Mesenchymal stem cell (in vitro differentiated cells and primary cell): ENCODE measurements at regions not wholly inside any gene's neighbourhood (a gene's known extent, or its start where the extent isn't known, plus 50 kb on each side); places are given as distances from the start of the nearest gene placed in this dataset.
"Not testable (repeated sequence)": the region's sequence is repeated elsewhere in the genome, so short reads cannot be mapped to it uniquely, and the experiment has no call there.

ENCODE experiments used
- DNase-seq: peaks from one replicate; pipeline ENCODE4 v3.0.0-alpha.2; 2013
- H2AFZ ChIP-seq: one replicate; pipeline ENCODE4 v1.6.1; 2013; ENCODE audit warnings: low read depth, mild to moderate bottlenecking, control low read depth, inconsistent platforms, low read length, moderate library complexity
- H2AK5ac ChIP-seq: 2 replicates; pipeline ENCODE4 v1.6.1; 2013; ENCODE audit warnings: low read length, moderate library complexity, mild to moderate bottlenecking, inconsistent platforms; ENCODE audit not compliant: severe bottlenecking
- H2BK120ac ChIP-seq: one replicate; pipeline ENCODE4 v1.6.1; 2013; ENCODE audit warnings: low read depth, mild to moderate bottlenecking, inconsistent platforms, low read length, moderate library complexity
- H2BK12ac ChIP-seq, 2 experiments: one replicate each; pipeline ENCODE4 v1.6.1; 2013; ENCODE audit warnings: inconsistent platforms in 2 of 2, low read length in 2 of 2, mild to moderate bottlenecking in 2 of 2, moderate library complexity in 2 of 2, control low read depth in 1 of 2
- H2BK15ac ChIP-seq: one replicate; pipeline ENCODE4 v1.6.1; 2013; ENCODE audit warnings: mild to moderate bottlenecking, low read depth, inconsistent platforms; ENCODE audit not compliant: poor library complexity, severe bottlenecking
- H2BK5ac ChIP-seq: 2 replicates; pipeline ENCODE4 v1.6.1; 2013; ENCODE audit warnings: low read depth, mild to moderate bottlenecking, low read length, control low read depth, inconsistent platforms; ENCODE audit not compliant: poor library complexity, severe bottlenecking
- H3K14ac ChIP-seq, 2 experiments: one replicate each; pipeline ENCODE4 v1.6.1; 2013; ENCODE audit warnings: inconsistent platforms in 2 of 2, low read length in 2 of 2, control low read depth in 1 of 2, mild to moderate bottlenecking in 1 of 2, moderate library complexity in 1 of 2
- H3K18ac ChIP-seq, 2 experiments: one replicate each; pipeline ENCODE4 v1.6.1; 2013; ENCODE audit warnings: inconsistent platforms in 2 of 2, low read length in 2 of 2, control low read depth in 1 of 2, low read depth in 1 of 2, mild to moderate bottlenecking in 1 of 2
- H3K23ac ChIP-seq, 2 experiments: one replicate each; pipeline ENCODE4 v1.6.1; 2013; ENCODE audit warnings: inconsistent platforms in 2 of 2, low read length in 2 of 2, mild to moderate bottlenecking in 2 of 2, moderate library complexity in 2 of 2, control low read depth in 1 of 2
- H3K27ac ChIP-seq: 2 replicates; pipeline ENCODE4 v1.5.1; 2013; ENCODE audit warnings: mild to moderate bottlenecking, moderate library complexity, low read length, control low read depth, inconsistent platforms; ENCODE audit not compliant: poor library complexity, severe bottlenecking
- H3K27me3 ChIP-seq, 2 experiments: 2 replicates each; pipeline versions ENCODE4 v1.6.1 to v1.7.0; 2013; ENCODE audit warnings: low read length in 2 of 2, mild to moderate bottlenecking in 2 of 2, moderate library complexity in 2 of 2, control low read depth in 1 of 2, inconsistent platforms in 1 of 2; ENCODE audit not compliant: control insufficient read depth in 1 of 2, insufficient read depth in 1 of 2
- H3K36me3 ChIP-seq, 2 experiments: 2 replicates each; pipeline versions ENCODE4 v1.6.1 to v1.7.0; 2013; ENCODE audit warnings: low read length in 2 of 2, control low read depth in 1 of 2, inconsistent platforms in 1 of 2, low read depth in 1 of 2, mild to moderate bottlenecking in 1 of 2; ENCODE audit not compliant: insufficient read depth in 2 of 2, control insufficient read depth in 1 of 2
- H3K4ac ChIP-seq, 2 experiments: one replicate each; pipeline ENCODE4 v1.6.1; 2013; ENCODE audit warnings: inconsistent platforms in 2 of 2, low read length in 2 of 2, mild to moderate bottlenecking in 2 of 2, moderate library complexity in 2 of 2, control low read depth in 1 of 2, low read depth in 1 of 2
- H3K4me1 ChIP-seq: 2 replicates; pipeline ENCODE4 v1.6.1; 2013; ENCODE audit warnings: low read depth, low read length, control low read depth; ENCODE audit not compliant: control insufficient read depth, insufficient read depth
- H3K4me2 ChIP-seq: 2 replicates; pipeline ENCODE4 v1.6.1; 2013; ENCODE audit warnings: low read length, mild to moderate bottlenecking, inconsistent platforms; ENCODE audit not compliant: poor library complexity, severe bottlenecking
- H3K4me3 ChIP-seq, 2 experiments: 2 replicates each; pipeline versions ENCODE4 v1.5.1 to v1.7.0; 2013; ENCODE audit warnings: low read length in 2 of 2, mild to moderate bottlenecking in 2 of 2, control low read depth in 1 of 2, low read depth in 1 of 2; ENCODE audit not compliant: insufficient read depth in 1 of 2
- H3K79me1 ChIP-seq: replicated peaks from 2 replicates; pipeline ENCODE4 v1.6.1; 2013; ENCODE audit warnings: mild to moderate bottlenecking, control low read depth, low read length, inconsistent platforms; ENCODE audit not compliant: poor library complexity, severe bottlenecking
- H3K9ac ChIP-seq: 2 replicates; pipeline ENCODE4 v1.7.0; 2013; ENCODE audit warnings: mild to moderate bottlenecking, low read length, moderate library complexity
- H3K9me3 ChIP-seq: 2 replicates; pipeline ENCODE4 v1.7.0; 2013; ENCODE audit warnings: mild to moderate bottlenecking, low read length; ENCODE audit not compliant: control insufficient read depth
- H4K8ac ChIP-seq: one replicate; pipeline ENCODE4 v1.6.1; 2013; ENCODE audit warnings: inconsistent platforms, mild to moderate bottlenecking, low read length, moderate library complexity
- H4K91ac ChIP-seq: one replicate; pipeline ENCODE4 v1.6.1; 2013; ENCODE audit warnings: mild to moderate bottlenecking, low read length, inconsistent platforms
- WGBS: methylation state at CpG from one replicate; pipeline ENCODE4 v1.1.7; 2013; ENCODE audit warnings: mixed read lengths; 5-methylcytosine and 5-hydroxymethylcytosine counted together

DNA sequence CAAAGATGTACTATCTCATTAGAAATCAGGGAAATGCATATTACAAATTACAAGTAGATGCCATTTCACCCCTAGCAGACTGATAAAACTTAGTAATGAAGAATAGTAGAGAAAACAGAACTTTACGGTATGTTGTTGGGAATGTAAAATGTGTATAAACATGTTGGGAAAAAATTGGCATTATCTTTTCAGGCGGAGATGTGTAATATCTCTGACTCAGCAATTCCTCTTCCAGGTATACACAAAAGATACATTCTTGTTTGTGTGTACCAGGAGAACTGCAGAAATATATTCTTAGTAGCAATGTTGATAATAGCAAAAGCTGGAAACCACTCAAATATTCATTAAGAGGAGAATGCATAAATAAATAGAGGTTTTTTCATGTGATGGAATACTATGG lies 204.5 kb downstream of the LPIN1 start:
- no peak overlapping the region for H2AFZ ChIP-seq
- no peak overlapping the region for H3K4me3 ChIP-seq
- no peak overlapping the region for H3K4ac ChIP-seq
- H3K18ac ChIP-seq, result no peak overlapping the region
- no peaks in the 10 kb centered on the region for H3K27me3 ChIP-seq
- no peak overlapping the region for H3K9ac ChIP-seq
- no peak overlapping the region for H2AK5ac ChIP-seq
- no CpG with 5 or more reads among the region's 2 CpGs for WGBS
- no peak overlapping the region for H4K91ac ChIP-seq
- no peaks in the 10 kb centered on the region for H3K4me1 ChIP-seq
- no peak overlapping the region for H3K27ac ChIP-seq
- H3K79me1 ChIP-seq, result no peaks in the 10 kb centered on the region
- H2BK5ac ChIP-seq, result no peak overlapping the region
- no peak overlapping the region for H3K14ac ChIP-seq
- no peak overlapping the region for H2BK15ac ChIP-seq
- no peak for DNase-seq
- no peaks in the 10 kb centered on the region for H3K9me3 ChIP-seq
- H3K4me2 ChIP-seq, result no peak overlapping the region
- no peak overlapping the region for H2BK120ac ChIP-seq
- H3K23ac ChIP-seq, result no peak overlapping the region
- no peak overlapping the region for H4K8ac ChIP-seq
- no peak overlapping the region for H2BK12ac ChIP-seq
- no peaks in the 10 kb centered on the region for H3K36me3 ChIP-seq

GRCh38 chr2:11951492-11951891 lies 205.1 kb downstream of the LPIN1 start:
- not testable (repeated sequence) for H3K14ac ChIP-seq, H3K4ac ChIP-seq, H2BK12ac ChIP-seq, H2AFZ ChIP-seq, H3K9ac ChIP-seq, H3K4me2 ChIP-seq, H3K4me3 ChIP-seq, H2BK15ac ChIP-seq, H4K8ac ChIP-seq, H3K9me3 ChIP-seq, H3K27me3 ChIP-seq, H2AK5ac ChIP-seq, H3K27ac ChIP-seq, H2BK5ac ChIP-seq, H3K4me1 ChIP-seq, DNase-seq, H3K18ac ChIP-seq, H2BK120ac ChIP-seq, H3K79me1 ChIP-seq, H3K23ac ChIP-seq, H4K91ac ChIP-seq, H3K36me3 ChIP-seq
- WGBS, result 91% methylated on average over 5 of the region's 6 CpGs

GRCh38 chr2:11953258-11953657 lies 206.8 kb downstream of the LPIN1 start:
- Histone ChIP-seq H3K4ac (no peak overlapping the region), H3K23ac (no peak overlapping the region), H3K9ac (no peak overlapping the region), H2AK5ac (no peak overlapping the region), H4K91ac (no peak overlapping the region), H3K18ac (no peak overlapping the region), H2BK15ac (no peak overlapping the region), H2BK5ac (no peak overlapping the region), H3K4me3 (no peak overlapping the region), H3K14ac (no peak overlapping the region), H2BK120ac (no peak overlapping the region), H3K4me2 (no peak overlapping the region), H2BK12ac (no peak overlapping the region), H2AFZ (no peak overlapping the region), H3K27me3 (peaks cover 0 to 9% of the 10 kb centered on the region in 2 experiments), H4K8ac (no peak overlapping the region), H3K9me3 (no peaks in the 10 kb centered on the region), H3K36me3 (no peaks in the 10 kb centered on the region), H3K27ac (no peak overlapping the region), H3K79me1 (no peaks in the 10 kb centered on the region), H3K4me1 (no peaks in the 10 kb centered on the region)
- WGBS, result 96% methylated on average over 3 of the region's 3 CpGs
- DNase-seq, result no peak

DNA sequence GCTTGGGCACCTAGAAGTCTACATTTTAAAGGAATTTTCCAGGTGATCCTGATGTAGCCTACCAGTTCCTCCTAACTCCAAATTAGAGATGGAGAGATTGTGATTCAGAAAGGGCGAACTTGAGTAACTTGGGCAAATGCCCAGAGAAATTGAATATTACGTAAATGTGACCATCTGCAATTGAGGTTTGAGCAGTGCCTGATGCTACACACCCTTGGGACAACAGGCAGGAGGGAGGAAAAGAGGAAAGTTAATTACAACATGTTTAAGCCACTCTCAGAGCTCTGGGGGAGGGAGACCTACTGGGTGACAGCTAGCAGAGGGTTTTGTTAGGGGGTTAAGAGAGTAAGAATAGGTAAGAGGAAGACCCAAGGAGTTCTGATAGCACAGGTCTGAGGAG lies 208.9 kb downstream of the LPIN1 start:
- H3K18ac ChIP-seq, result no peak overlapping the region
- H3K9me3 ChIP-seq, result peaks cover 3% of the 10 kb centered on the region
- H3K4me3 ChIP-seq, result no peak overlapping the region
- H2BK15ac ChIP-seq, result no peak overlapping the region
- no peak overlapping the region for H3K4ac ChIP-seq
- peaks cover 0 to 14% of the 10 kb centered on the region in 2 experiments for H3K27me3 ChIP-seq
- no peak overlapping the region for H3K14ac ChIP-seq
- H3K36me3 ChIP-seq, result no peaks in the 10 kb centered on the region
- 95% methylated on average over 2 of the region's 2 CpGs for WGBS
- no peak overlapping the region for H2BK120ac ChIP-seq
- no peaks in the 10 kb centered on the region for H3K4me1 ChIP-seq
- H2BK12ac ChIP-seq, result no peak overlapping the region
- H4K91ac ChIP-seq, result no peak overlapping the region
- H2AFZ ChIP-seq, result no peak overlapping the region
- H3K79me1 ChIP-seq, result no peaks in the 10 kb centered on the region
- DNase-seq, result no peak
- no peak overlapping the region for H3K9ac ChIP-seq
- no peak overlapping the region for H3K4me2 ChIP-seq
- no peak overlapping the region for H2AK5ac ChIP-seq
- no peak overlapping the region for H2BK5ac ChIP-seq
- H3K23ac ChIP-seq, result no peak overlapping the region
- no peak overlapping the region for H3K27ac ChIP-seq
- no peak overlapping the region for H4K8ac ChIP-seq
